GM23338 (cell line): ENCODE measurements at regions not wholly inside any gene's neighbourhood (a gene's known extent, or its start where the extent isn't known, plus 50 kb on each side); places are given as distances from the start of the nearest gene placed in this dataset.

Experiments used
- ATAC-seq: fragments of 200-7000 bp; cut with Tn5 transposase; 3 replicates; pipeline ENCODE4 v1.9.1; 2020
- DNase-seq: peaks from one replicate; pipeline ENCODE4 v3.0.0-alpha.2; 2015; ENCODE audit warnings: low spot score
- H2AFZ ChIP-seq: fragments of 200-600 bp; sonication (generic); 2 replicates; pipeline ENCODE4 v1.8.0; 2016; ENCODE audit warnings: antibody characterized with exemption, mild to moderate bottlenecking, moderate library complexity
- H3F3A ChIP-seq: fragments of 200-600 bp; sonication (generic); replicated peaks from 2 replicates; pipeline ENCODE4 v1.8.0; 2017; ENCODE audit warnings: antibody characterized with exemption, mixed run types, low read depth
- H3K27ac ChIP-seq: fragments of 200-600 bp; sonication (generic); 2 replicates; pipeline ENCODE4 v1.6.1; 2016; ENCODE audit warnings: low read depth
- H3K27me3 ChIP-seq: fragments of 200-600 bp; sonication (generic); 2 replicates; pipeline ENCODE4 v1.8.0; 2016; ENCODE audit warnings: mild to moderate bottlenecking, mixed run types, moderate library complexity; ENCODE audit not compliant: insufficient read depth
- H3K36me3 ChIP-seq: fragments of 200-600 bp; sonication (generic); 2 replicates; pipeline ENCODE4 v1.8.0; 2016; ENCODE audit warnings: mild to moderate bottlenecking; ENCODE audit not compliant: insufficient read depth
- H3K4me1 ChIP-seq: fragments of 200-600 bp; sonication (generic); 2 replicates; pipeline ENCODE4 v1.8.0; 2016; ENCODE audit warnings: mild to moderate bottlenecking, moderate library complexity; ENCODE audit not compliant: insufficient read depth
- H3K4me2 ChIP-seq: fragments of 200-600 bp; sonication (generic); 2 replicates; pipeline ENCODE4 v1.7.1; 2017; ENCODE audit warnings: mixed run types
- H3K4me3 ChIP-seq: fragments of 200-600 bp; sonication (generic); 2 replicates; pipeline ENCODE4 v1.6.1; 2016; ENCODE audit warnings: mixed run types
- H3K79me2 ChIP-seq: fragments of 200-600 bp; sonication (generic); replicated peaks from 2 replicates; pipeline ENCODE4 v1.8.0; 2017; ENCODE audit warnings: mild to moderate bottlenecking; ENCODE audit not compliant: insufficient read depth
- H3K9me2 ChIP-seq: fragments of 200-600 bp; sonication (generic); 2 replicates; pipeline ENCODE4 v1.8.0; 2017; ENCODE audit not compliant: insufficient read depth
- H4K20me1 ChIP-seq: fragments of 200-600 bp; sonication (generic); replicated peaks from 2 replicates; pipeline ENCODE4 v1.8.0; 2017; ENCODE audit warnings: mild to moderate bottlenecking; ENCODE audit not compliant: insufficient read depth
- H3K27ac Mint-ChIP-seq: 2 replicates; pipeline ENCODE4 v1.8.0; 2020; ENCODE audit warnings: inconsistent platforms, mild to moderate bottlenecking, moderate library complexity, mixed read lengths
- H3K27me3 Mint-ChIP-seq: 3 replicates; pipeline ENCODE4 v1.8.0; 2022; ENCODE audit warnings: low read depth, mild to moderate bottlenecking, moderate library complexity, mixed read lengths, inconsistent platforms; ENCODE audit not compliant: insufficient read depth, poor library complexity
- H3K36me3 Mint-ChIP-seq: 3 replicates; pipeline ENCODE4 v1.8.0; 2021; ENCODE audit warnings: low read depth, mild to moderate bottlenecking, inconsistent platforms, moderate library complexity, mixed read lengths
- H3K4me1 Mint-ChIP-seq: 3 replicates; pipeline ENCODE4 v1.8.0; 2020; ENCODE audit warnings: mild to moderate bottlenecking, inconsistent platforms, mixed read lengths
- H3K4me3 Mint-ChIP-seq: 3 replicates; pipeline ENCODE4 v1.8.0; 2021; ENCODE audit warnings: moderate library complexity, mild to moderate bottlenecking, inconsistent platforms, mixed read lengths
- H3K9me3 Mint-ChIP-seq: 3 replicates; pipeline ENCODE4 v1.8.0; 2020; ENCODE audit warnings: moderate library complexity, mild to moderate bottlenecking, inconsistent platforms, mixed read lengths
- CREB1 ChIP-seq: fragments of 250-450 bp; sonication (Bioruptor Pico); IDR thresholded peaks from 2 replicates; pipeline ENCODE4 v1.5.0; 2020; ENCODE audit warnings: low read depth, mild to moderate bottlenecking, moderate library complexity
- EZH2 ChIP-seq: fragments of 200-600 bp; sonication (generic); IDR thresholded peaks from one replicate; pipeline ENCODE4 v1.8.0; 2017; ENCODE audit warnings: antibody characterized with exemption, mild to moderate bottlenecking, low read depth; ENCODE audit not compliant: unreplicated experiment
- EZH2phosphoT487 ChIP-seq: fragments of 200-600 bp; sonication (generic); IDR thresholded peaks from one replicate; pipeline ENCODE4 v1.8.1; 2018; ENCODE audit warnings: antibody characterized with exemption; ENCODE audit not compliant: unreplicated experiment
- JUNB ChIP-seq: IDR thresholded peaks from one replicate; pipeline ENCODE4 v1.6.1; 2016; ENCODE audit warnings: antibody characterized with exemption; ENCODE audit not compliant: unreplicated experiment
- NANOG ChIP-seq: IDR thresholded peaks from 2 replicates; pipeline ENCODE4 v1.6.1; 2016; ENCODE audit warnings: antibody characterized with exemption, borderline replicate concordance
- POLR2AphosphoS5 ChIP-seq: IDR thresholded peaks from 2 replicates; pipeline ENCODE4 v1.6.1; 2016; ENCODE audit warnings: antibody characterized with exemption, low read depth
- STAT1 ChIP-seq: IDR thresholded peaks from one replicate; pipeline ENCODE4 v1.6.1; 2016; ENCODE audit warnings: antibody characterized with exemption; ENCODE audit not compliant: unreplicated experiment
- ZNF114 ChIP-seq: fragments of 250-450 bp; sonication (Bioruptor Pico); IDR thresholded peaks from 2 replicates; pipeline ENCODE4 v1.5.0; 2020; ENCODE audit warnings: mild to moderate bottlenecking, moderate library complexity
- ZNF331 ChIP-seq: fragments of 250-450 bp; sonication (Bioruptor Pico); IDR thresholded peaks from 2 replicates; pipeline ENCODE4 v1.5.0; 2020; ENCODE audit warnings: low read depth, mild to moderate bottlenecking, moderate library complexity
- ZNF462 ChIP-seq: fragments of 250-450 bp; sonication (Bioruptor Pico); IDR thresholded peaks from 2 replicates; pipeline ENCODE4 v1.5.0; 2020; ENCODE audit warnings: mild to moderate bottlenecking, moderate library complexity
- TF ChIP-seq, protein P1 (sequence below): IDR thresholded peaks from one replicate; pipeline ENCODE4 v1.6.1; 2018; ENCODE audit warnings: antibody characterized with exemption; ENCODE audit not compliant: unreplicated experiment
- TF ChIP-seq, protein P2 (sequence below), 2 experiments: fragments of 200-600 bp in 1 of 2; sonication (generic) in 1 of 2; conservative IDR thresholded peaks; 2 replicates each; pipeline versions ENCODE4 v1.5.1 to v1.6.1; 2016 to 2017; ENCODE audit warnings: antibody characterized with exemption in 2 of 2, low read depth in 2 of 2, mild to moderate bottlenecking in 2 of 2, moderate library complexity in 1 of 2
- TF ChIP-seq, protein P3 (sequence below): IDR thresholded peaks from 2 replicates; pipeline ENCODE4 v1.6.1; 2016; ENCODE audit warnings: antibody characterized with exemption

DNA sequence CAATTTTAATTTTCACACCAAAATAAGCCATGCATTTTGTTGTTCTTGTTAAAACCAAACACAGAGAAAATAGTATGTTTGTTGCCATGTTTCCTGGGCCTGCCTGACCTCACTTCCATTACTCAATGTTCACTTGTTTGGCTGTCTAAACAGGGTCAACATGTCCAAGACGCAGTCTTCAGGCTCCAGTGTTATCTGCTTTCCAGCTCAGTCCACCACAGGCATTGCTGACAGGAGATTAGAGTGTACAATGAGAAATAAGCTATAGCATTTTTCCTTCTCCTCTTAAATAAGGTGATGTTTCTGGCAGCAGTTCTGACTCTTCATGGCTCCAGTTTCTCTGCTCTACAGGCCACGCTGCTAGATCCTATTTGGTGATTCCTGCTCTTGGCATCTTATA is 1030.5 kb downstream of the KCNT2 start:
- H3F3A ChIP-seq: no peaks in the 10 kb centered on the region
- H3K79me2 ChIP-seq: no peaks in the 10 kb centered on the region
- no peak for DNase-seq
- TF ChIP-seq STAT1 (no peak), ZNF462 (CRISPR knock-in tag) (no peak), JUNB (no peak), CREB1 (CRISPR knock-in tag) (no peak), EZH2 (no peak), EZH2phosphoT487 (no peak), ZNF331 (CRISPR knock-in tag) (no peak), NANOG (no peak), ZNF114 (CRISPR knock-in tag) (no peak), POLR2AphosphoS5 (no peak)
- TF ChIP-seq, protein P1, sequence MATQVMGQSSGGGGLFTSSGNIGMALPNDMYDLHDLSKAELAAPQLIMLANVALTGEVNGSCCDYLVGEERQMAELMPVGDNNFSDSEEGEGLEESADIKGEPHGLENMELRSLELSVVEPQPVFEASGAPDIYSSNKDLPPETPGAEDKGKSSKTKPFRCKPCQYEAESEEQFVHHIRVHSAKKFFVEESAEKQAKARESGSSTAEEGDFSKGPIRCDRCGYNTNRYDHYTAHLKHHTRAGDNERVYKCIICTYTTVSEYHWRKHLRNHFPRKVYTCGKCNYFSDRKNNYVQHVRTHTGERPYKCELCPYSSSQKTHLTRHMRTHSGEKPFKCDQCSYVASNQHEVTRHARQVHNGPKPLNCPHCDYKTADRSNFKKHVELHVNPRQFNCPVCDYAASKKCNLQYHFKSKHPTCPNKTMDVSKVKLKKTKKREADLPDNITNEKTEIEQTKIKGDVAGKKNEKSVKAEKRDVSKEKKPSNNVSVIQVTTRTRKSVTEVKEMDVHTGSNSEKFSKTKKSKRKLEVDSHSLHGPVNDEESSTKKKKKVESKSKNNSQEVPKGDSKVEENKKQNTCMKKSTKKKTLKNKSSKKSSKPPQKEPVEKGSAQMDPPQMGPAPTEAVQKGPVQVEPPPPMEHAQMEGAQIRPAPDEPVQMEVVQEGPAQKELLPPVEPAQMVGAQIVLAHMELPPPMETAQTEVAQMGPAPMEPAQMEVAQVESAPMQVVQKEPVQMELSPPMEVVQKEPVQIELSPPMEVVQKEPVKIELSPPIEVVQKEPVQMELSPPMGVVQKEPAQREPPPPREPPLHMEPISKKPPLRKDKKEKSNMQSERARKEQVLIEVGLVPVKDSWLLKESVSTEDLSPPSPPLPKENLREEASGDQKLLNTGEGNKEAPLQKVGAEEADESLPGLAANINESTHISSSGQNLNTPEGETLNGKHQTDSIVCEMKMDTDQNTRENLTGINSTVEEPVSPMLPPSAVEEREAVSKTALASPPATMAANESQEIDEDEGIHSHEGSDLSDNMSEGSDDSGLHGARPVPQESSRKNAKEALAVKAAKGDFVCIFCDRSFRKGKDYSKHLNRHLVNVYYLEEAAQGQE: no peak
- TF ChIP-seq, protein P2, sequence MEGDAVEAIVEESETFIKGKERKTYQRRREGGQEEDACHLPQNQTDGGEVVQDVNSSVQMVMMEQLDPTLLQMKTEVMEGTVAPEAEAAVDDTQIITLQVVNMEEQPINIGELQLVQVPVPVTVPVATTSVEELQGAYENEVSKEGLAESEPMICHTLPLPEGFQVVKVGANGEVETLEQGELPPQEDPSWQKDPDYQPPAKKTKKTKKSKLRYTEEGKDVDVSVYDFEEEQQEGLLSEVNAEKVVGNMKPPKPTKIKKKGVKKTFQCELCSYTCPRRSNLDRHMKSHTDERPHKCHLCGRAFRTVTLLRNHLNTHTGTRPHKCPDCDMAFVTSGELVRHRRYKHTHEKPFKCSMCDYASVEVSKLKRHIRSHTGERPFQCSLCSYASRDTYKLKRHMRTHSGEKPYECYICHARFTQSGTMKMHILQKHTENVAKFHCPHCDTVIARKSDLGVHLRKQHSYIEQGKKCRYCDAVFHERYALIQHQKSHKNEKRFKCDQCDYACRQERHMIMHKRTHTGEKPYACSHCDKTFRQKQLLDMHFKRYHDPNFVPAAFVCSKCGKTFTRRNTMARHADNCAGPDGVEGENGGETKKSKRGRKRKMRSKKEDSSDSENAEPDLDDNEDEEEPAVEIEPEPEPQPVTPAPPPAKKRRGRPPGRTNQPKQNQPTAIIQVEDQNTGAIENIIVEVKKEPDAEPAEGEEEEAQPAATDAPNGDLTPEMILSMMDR (conservative IDR thresholded peaks at IDR 0.05; ENCODE audit: low read depth in 2 of 2): no peak
- TF ChIP-seq, protein P3, sequence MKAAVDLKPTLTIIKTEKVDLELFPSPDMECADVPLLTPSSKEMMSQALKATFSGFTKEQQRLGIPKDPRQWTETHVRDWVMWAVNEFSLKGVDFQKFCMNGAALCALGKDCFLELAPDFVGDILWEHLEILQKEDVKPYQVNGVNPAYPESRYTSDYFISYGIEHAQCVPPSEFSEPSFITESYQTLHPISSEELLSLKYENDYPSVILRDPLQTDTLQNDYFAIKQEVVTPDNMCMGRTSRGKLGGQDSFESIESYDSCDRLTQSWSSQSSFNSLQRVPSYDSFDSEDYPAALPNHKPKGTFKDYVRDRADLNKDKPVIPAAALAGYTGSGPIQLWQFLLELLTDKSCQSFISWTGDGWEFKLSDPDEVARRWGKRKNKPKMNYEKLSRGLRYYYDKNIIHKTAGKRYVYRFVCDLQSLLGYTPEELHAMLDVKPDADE: no peak
- H2AFZ ChIP-seq: no peak overlapping the region
- Mint-ChIP-seq H3K4me3 (no peak overlapping the region), H3K4me1 (no peaks in the 10 kb centered on the region), H3K27me3 (no peaks in the 10 kb centered on the region), H3K27ac (no peak overlapping the region), H3K36me3 (no peaks in the 10 kb centered on the region), H3K9me3 (no peaks in the 10 kb centered on the region)
- H3K4me2 ChIP-seq: no peak overlapping the region
- no peak for ATAC-seq
- no peak overlapping the region for H3K4me3 ChIP-seq
- no peaks in the 10 kb centered on the region for H3K36me3 ChIP-seq
- no peaks in the 10 kb centered on the region for H4K20me1 ChIP-seq
- H3K4me1 ChIP-seq: no peaks in the 10 kb centered on the region
- no peaks in the 10 kb centered on the region for H3K27me3 ChIP-seq
- H3K9me2 ChIP-seq: no peaks in the 10 kb centered on the region
- no peak overlapping the region for H3K27ac ChIP-seq
